ENCODE measurements at regions not wholly inside any gene's neighbourhood (a gene's known extent, or its start where the extent isn't known, plus 50 kb on each side); places are given as distances from the start of the nearest gene placed in this dataset.

- no peak for DNase-seq (ENCODE audit: extremely low spot score, unreplicated experiment)
- H3K9me3 Mint-ChIP-seq (ENCODE audit: unreplicated experiment) = peaks cover 18% of the 10 kb centered on the region
- no peak overlapping the region for H3K27ac Mint-ChIP-seq (ENCODE audit: unreplicated experiment)
- no peak overlapping the region for H3K4me3 Mint-ChIP-seq (ENCODE audit: unreplicated experiment)
- no peaks in the 10 kb centered on the region for H3K27me3 Mint-ChIP-seq (ENCODE audit: unreplicated experiment)
- TF ChIP-seq CTCF (IDR thresholded peaks at IDR 0.05) = no peak
- H3K4me1 Mint-ChIP-seq (ENCODE audit: unreplicated experiment) = no peaks in the 10 kb centered on the region
- no peaks in the 10 kb centered on the region for H3K36me3 Mint-ChIP-seq (ENCODE audit: unreplicated experiment)
Observed at GRCh38 chr19:34598217-34599155, 78.5 kb downstream of the SCGB2B2 start.

- Mint-ChIP-seq H3K27ac (ENCODE audit: unreplicated experiment) (no peak overlapping the region), H3K4me1 (ENCODE audit: unreplicated experiment) (no peaks in the 10 kb centered on the region), H3K27me3 (ENCODE audit: unreplicated experiment) (no peaks in the 10 kb centered on the region), H3K4me3 (ENCODE audit: unreplicated experiment) (no peak overlapping the region), H3K9me3 (ENCODE audit: unreplicated experiment) (peaks cover 18% of the 10 kb centered on the region), H3K36me3 (ENCODE audit: unreplicated experiment) (no peaks in the 10 kb centered on the region)
- no peak for TF ChIP-seq CTCF (IDR thresholded peaks at IDR 0.05)
- DNase-seq (ENCODE audit: extremely low spot score, unreplicated experiment) = no peak
Observed at GRCh38 chr19:34597596-34597995, 79.4 kb downstream of the SCGB2B2 start.

GRCh38 chr19:34596989-34597388 is 80.0 kb downstream of the SCGB2B2 start:
- Mint-ChIP-seq H3K36me3 (ENCODE audit: unreplicated experiment) (no peaks in the 10 kb centered on the region), H3K27me3 (ENCODE audit: unreplicated experiment) (no peaks in the 10 kb centered on the region), H3K4me1 (ENCODE audit: unreplicated experiment) (no peaks in the 10 kb centered on the region), H3K4me3 (ENCODE audit: unreplicated experiment) (no peak overlapping the region), H3K27ac (ENCODE audit: unreplicated experiment) (no peak overlapping the region), H3K9me3 (ENCODE audit: unreplicated experiment) (peaks cover 20% of the 10 kb centered on the region)
- TF ChIP-seq CTCF (IDR thresholded peaks at IDR 0.05) = no peak
- no peak for DNase-seq (ENCODE audit: extremely low spot score, unreplicated experiment)

GRCh38 chr19:34596115-34596514 is 80.8 kb downstream of the SCGB2B2 start:
- peaks cover 25% of the 10 kb centered on the region for H3K9me3 Mint-ChIP-seq (ENCODE audit: unreplicated experiment)
- H3K36me3 Mint-ChIP-seq (ENCODE audit: unreplicated experiment) = no peaks in the 10 kb centered on the region
- no peak for DNase-seq (ENCODE audit: extremely low spot score, unreplicated experiment)
- no peaks in the 10 kb centered on the region for H3K27me3 Mint-ChIP-seq (ENCODE audit: unreplicated experiment)
- no peak for TF ChIP-seq CTCF (IDR thresholded peaks at IDR 0.05)
- no peaks in the 10 kb centered on the region for H3K4me1 Mint-ChIP-seq (ENCODE audit: unreplicated experiment)
- no peak overlapping the region for H3K27ac Mint-ChIP-seq (ENCODE audit: unreplicated experiment)
- H3K4me3 Mint-ChIP-seq (ENCODE audit: unreplicated experiment) = no peak overlapping the region

- Mint-ChIP-seq H3K4me3 (ENCODE audit: unreplicated experiment) (no peak overlapping the region), H3K27me3 (ENCODE audit: unreplicated experiment) (no peaks in the 10 kb centered on the region), H3K4me1 (ENCODE audit: unreplicated experiment) (no peaks in the 10 kb centered on the region), H3K27ac (ENCODE audit: unreplicated experiment) (no peak overlapping the region), H3K36me3 (ENCODE audit: unreplicated experiment) (no peaks in the 10 kb centered on the region), H3K9me3 (ENCODE audit: unreplicated experiment) (peaks cover 25% of the 10 kb centered on the region)
- TF ChIP-seq CTCF (IDR thresholded peaks at IDR 0.05) = no peak
- no peak for DNase-seq (ENCODE audit: extremely low spot score, unreplicated experiment)
Observed at GRCh38 chr19:34595683-34596082, 81.3 kb downstream of the SCGB2B2 start.
